ENCODE measurements at regions not wholly inside any gene's neighbourhood (a gene's known extent, or its start where the extent isn't known, plus 50 kb on each side); places are given as distances from the start of the nearest gene placed in this dataset.

DNA sequence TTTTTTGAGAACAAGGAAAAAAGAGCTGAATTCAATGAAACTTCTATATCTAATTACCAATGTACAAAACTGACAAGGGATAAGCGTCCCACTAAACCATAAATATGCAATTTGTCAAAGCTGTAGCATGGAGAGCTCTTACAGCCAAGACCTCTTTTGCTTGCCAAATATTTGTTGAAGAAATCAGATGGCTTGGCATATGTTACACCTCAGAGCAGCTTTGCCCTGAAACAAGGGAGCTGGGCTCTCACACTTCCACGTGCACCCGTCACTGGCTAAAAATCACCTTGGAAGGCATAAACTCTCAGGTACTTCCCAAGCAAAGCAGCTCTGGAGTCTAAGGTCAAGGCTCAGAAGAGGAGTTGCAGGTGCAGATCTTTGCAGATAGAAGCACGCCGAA, 324.7 kb upstream of the SLCO3A1 start:
- in situ Hi-C loops (cut with MboI) (no loop called here), intact Hi-C loops (cut with micrococcal nuclease; ENCODE audit: unreplicated experiment) (no loop called here)
- no peak overlapping the region for H3K4me3 ChIP-seq
- H3K9me3 ChIP-seq (replicated peaks; ENCODE audit: control insufficient read depth, insufficient read depth, low read length) = no peaks in the 10 kb centered on the region
- ATAC-seq (no peak), DNase-seq (ENCODE audit: low read depth, low spot score) (no peak), FAIRE-seq (no peak)
- no peaks in the 10 kb centered on the region for H3K4me1 ChIP-seq (ENCODE audit: control insufficient read depth, insufficient read depth, low read length)
- ChIA-PET RAD21 (ENCODE audit: unreplicated experiment) (no interaction called here), POLR2A (no interaction called here), SMC1A (ENCODE audit: uncharacterized antibody, unreplicated experiment) (no interaction called here), CTCF (no interaction called here)
- TF ChIP-seq HDAC6 (IDR thresholded peaks at IDR 0.05; ENCODE audit: unreplicated experiment) (no peak), FOS (IDR thresholded peaks at IDR 0.05; ENCODE audit: borderline replicate concordance, extremely low read depth, insufficient read length) (no peak), KAT2A (conservative IDR thresholded peaks at IDR 0.05; ENCODE audit: control insufficient read depth, low read depth, low read length) (no peak), KLF5 (IDR thresholded peaks at IDR 0.05; ENCODE audit: partially characterized antibody) (no peak), WRNIP1 (IDR thresholded peaks at IDR 0.05; ENCODE audit: borderline replicate concordance, low read depth, low read length) (no peak), IRF5 (IDR thresholded peaks at IDR 0.05; ENCODE audit: borderline replicate concordance) (no peak), ETV6 (conservative IDR thresholded peaks at IDR 0.05 in 1 of 2, IDR thresholded peaks at IDR 0.05 in 1 of 2; ENCODE audit: borderline replicate concordance in 1 of 2, low read depth in 1 of 2) (no peak), SPI1 (IDR thresholded peaks at IDR 0.05; ENCODE audit: borderline replicate concordance, insufficient read depth, low read depth, low read length) (no peak), TARDBP (IDR thresholded peaks at IDR 0.05; ENCODE audit: borderline replicate concordance) (no peak), FOXM1 (IDR thresholded peaks at IDR 0.05; ENCODE audit: low read depth, low read length) (no peak), SUZ12 (IDR thresholded peaks at IDR 0.05; ENCODE audit: unreplicated experiment) (no peak), SMC3 (IDR thresholded peaks at IDR 0.05; ENCODE audit: borderline replicate concordance, low read length) (no peak), IKZF2 (IDR thresholded peaks at IDR 0.05) (no peak), TBL1XR1 (IDR thresholded peaks at IDR 0.05; ENCODE audit: low read depth, low read length) (no peak), STAT1 (conservative IDR thresholded peaks at IDR 0.05) (no peak), SREBF1 (IDR thresholded peaks at IDR 0.05; ENCODE audit: low read length) (no peak), SIN3A (IDR thresholded peaks at IDR 0.05; ENCODE audit: low read depth, low read length) (no peak), ZNF274 (IDR thresholded peaks at IDR 0.05; ENCODE audit: insufficient read depth, insufficient read length) (no peak)
- TF ChIP-seq, protein P1, sequence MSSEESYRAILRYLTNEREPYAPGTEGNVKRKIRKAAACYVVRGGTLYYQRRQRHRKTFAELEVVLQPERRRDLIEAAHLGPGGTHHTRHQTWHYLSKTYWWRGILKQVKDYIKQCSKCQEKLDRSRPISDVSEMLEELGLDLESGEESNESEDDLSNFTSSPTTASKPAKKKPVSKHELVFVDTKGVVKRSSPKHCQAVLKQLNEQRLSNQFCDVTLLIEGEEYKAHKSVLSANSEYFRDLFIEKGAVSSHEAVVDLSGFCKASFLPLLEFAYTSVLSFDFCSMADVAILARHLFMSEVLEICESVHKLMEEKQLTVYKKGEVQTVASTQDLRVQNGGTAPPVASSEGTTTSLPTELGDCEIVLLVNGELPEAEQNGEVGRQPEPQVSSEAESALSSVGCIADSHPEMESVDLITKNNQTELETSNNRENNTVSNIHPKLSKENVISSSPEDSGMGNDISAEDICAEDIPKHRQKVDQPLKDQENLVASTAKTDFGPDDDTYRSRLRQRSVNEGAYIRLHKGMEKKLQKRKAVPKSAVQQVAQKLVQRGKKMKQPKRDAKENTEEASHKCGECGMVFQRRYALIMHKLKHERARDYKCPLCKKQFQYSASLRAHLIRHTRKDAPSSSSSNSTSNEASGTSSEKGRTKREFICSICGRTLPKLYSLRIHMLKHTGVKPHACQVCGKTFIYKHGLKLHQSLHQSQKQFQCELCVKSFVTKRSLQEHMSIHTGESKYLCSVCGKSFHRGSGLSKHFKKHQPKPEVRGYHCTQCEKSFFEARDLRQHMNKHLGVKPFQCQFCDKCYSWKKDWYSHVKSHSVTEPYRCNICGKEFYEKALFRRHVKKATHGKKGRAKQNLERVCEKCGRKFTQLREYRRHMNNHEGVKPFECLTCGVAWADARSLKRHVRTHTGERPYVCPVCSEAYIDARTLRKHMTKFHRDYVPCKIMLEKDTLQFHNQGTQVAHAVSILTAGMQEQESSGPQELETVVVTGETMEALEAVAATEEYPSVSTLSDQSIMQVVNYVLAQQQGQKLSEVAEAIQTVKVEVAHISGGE (CRISPR knock-in tag; IDR thresholded peaks at IDR 0.05) = no peak
- no TSS peak for BruUV-seq (replicated peaks)
- no peaks in the 10 kb centered on the region for H4K20me1 ChIP-seq (ENCODE audit: control insufficient read depth, insufficient read depth)
- no peaks in the 10 kb centered on the region for H3K79me2 ChIP-seq (ENCODE audit: control insufficient read depth, insufficient read depth, low read length)
- 24% methylated on average over 5 of the region's 5 CpGs for WGBS (ENCODE audit: insufficient coverage, insufficient replicate concordance, low lambda C conversion rate, missing lambda C conversion rate)
- H3K36me3 ChIP-seq (ENCODE audit: control insufficient read depth in 2 of 2, insufficient read depth in 2 of 2, low read length in 1 of 2) = no peaks in the 10 kb centered on the region
- H3K27ac ChIP-seq (ENCODE audit: control insufficient read depth, insufficient read depth) = no peak overlapping the region
- H3K27me3 ChIP-seq (replicated peaks in 1 of 2; ENCODE audit: control insufficient read depth in 2 of 2, insufficient read depth in 2 of 2, low read length in 1 of 2) = no peaks in the 10 kb centered on the region; a peak in 1 of 4 replicates
- H3K4me2 ChIP-seq (ENCODE audit: control insufficient read depth, insufficient read depth) = no peak overlapping the region
- H2AFZ ChIP-seq (ENCODE audit: control insufficient read depth, low read depth, low read length) = no peak overlapping the region
- no peak overlapping the region for H3K9ac ChIP-seq (ENCODE audit: control insufficient read depth, insufficient read depth, low read length)
